ENCODE measurements at regions not wholly inside any gene's neighbourhood (a gene's known extent, or its start where the extent isn't known, plus 50 kb on each side); places are given as distances from the start of the nearest gene placed in this dataset.
"Not testable (repeated sequence)": the region's sequence is repeated elsewhere in the genome, so short reads cannot be mapped to it uniquely, and the experiment has no call there.

GRCh38 chr13:65343898-65344663, 1886.1 kb downstream of the PCDH9 start:
- H3K4me1 ChIP-seq (ENCODE audit: control insufficient read depth, insufficient read depth, low read length) = no peaks in the 10 kb centered on the region
- no peaks in the 10 kb centered on the region for H3K27me3 ChIP-seq (ENCODE audit: control insufficient read depth, insufficient read depth, low read length)
- no peaks in the 10 kb centered on the region for H3K9me3 ChIP-seq (ENCODE audit: control insufficient read depth, low read depth, low read length)
- 44% methylated on average over 1 of the region's 1 CpG for WGBS (ENCODE audit: insufficient coverage, low lambda C conversion rate)
- no peak overlapping the region for H3K27ac ChIP-seq (ENCODE audit: low read length)
- H3K36me3 ChIP-seq (ENCODE audit: control insufficient read depth, insufficient read depth, low read length) = no peaks in the 10 kb centered on the region
- no peak for DNase-seq
- no peak overlapping the region for H3K4me3 ChIP-seq (ENCODE audit: low read length)

- DNase-seq = no peak
- H3K36me3 ChIP-seq (ENCODE audit: control insufficient read depth, insufficient read depth, low read length) = no peaks in the 10 kb centered on the region
- no peaks in the 10 kb centered on the region for H3K4me1 ChIP-seq (ENCODE audit: control insufficient read depth, insufficient read depth, low read length)
- no peak overlapping the region for H3K27ac ChIP-seq (ENCODE audit: low read length)
- H3K9me3 ChIP-seq (ENCODE audit: control insufficient read depth, low read depth, low read length) = no peaks in the 10 kb centered on the region
- H3K27me3 ChIP-seq (ENCODE audit: control insufficient read depth, insufficient read depth, low read length) = no peaks in the 10 kb centered on the region
- no peak overlapping the region for H3K4me3 ChIP-seq (ENCODE audit: low read length)
These were observed 1887.4 kb downstream of the PCDH9 start for GRCh38 chr13:65342541-65343337.

DNA sequence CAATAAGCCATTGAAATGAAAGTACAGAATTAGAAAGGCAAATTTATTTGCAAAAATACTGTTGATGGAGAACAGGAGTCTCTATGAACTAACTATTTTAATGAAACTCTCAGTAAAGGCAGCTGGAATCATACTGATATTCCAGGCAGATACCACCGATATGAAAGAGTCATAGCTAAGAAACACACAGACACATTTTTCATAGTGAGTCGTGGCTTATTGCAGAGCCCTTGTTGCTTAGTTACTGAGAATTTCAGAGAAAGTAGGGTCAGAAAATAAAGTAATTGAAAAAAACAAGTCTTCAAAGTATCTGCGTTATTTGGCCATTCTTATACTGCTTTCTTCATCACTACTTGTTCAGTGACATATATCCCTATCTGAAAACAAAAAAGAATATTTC, 1890.9 kb downstream of the PCDH9 start:
- Histone ChIP-seq H3K27me3 (ENCODE audit: control insufficient read depth, insufficient read depth, low read length) (no peaks in the 10 kb centered on the region), H3K27ac (ENCODE audit: low read length) (no peak overlapping the region), H3K4me1 (ENCODE audit: control insufficient read depth, insufficient read depth, low read length) (no peaks in the 10 kb centered on the region), H3K36me3 (ENCODE audit: control insufficient read depth, insufficient read depth, low read length) (no peaks in the 10 kb centered on the region), H3K4me3 (ENCODE audit: low read length) (no peak overlapping the region), H3K9me3 (ENCODE audit: control insufficient read depth, low read depth, low read length) (no peaks in the 10 kb centered on the region)
- no CpG with 5 or more reads among the region's 3 CpGs for WGBS (ENCODE audit: insufficient coverage, low lambda C conversion rate)
- DNase-seq = no peak

DNA sequence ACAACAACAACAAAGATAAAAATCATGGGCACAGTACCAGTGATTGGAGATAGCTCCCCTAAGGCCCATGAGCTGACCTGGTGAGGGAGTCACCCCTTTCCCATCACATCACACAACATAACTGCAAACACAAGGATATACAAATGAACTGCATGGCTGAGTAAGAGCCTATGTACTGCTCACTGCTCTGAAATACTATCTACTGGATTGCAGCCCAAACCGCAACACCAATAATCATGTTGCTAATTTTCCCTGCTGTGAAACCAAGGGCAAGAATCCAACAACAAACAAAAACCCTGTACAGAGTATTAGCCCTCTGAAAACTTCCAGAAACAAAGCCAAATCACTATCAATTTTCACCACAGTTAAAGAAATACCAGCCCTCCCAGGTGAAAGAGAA, 1893.2 kb downstream of the PCDH9 start:
- Histone ChIP-seq H3K4me3 (ENCODE audit: low read length) (no peak overlapping the region), H3K27me3 (ENCODE audit: control insufficient read depth, insufficient read depth, low read length) (no peaks in the 10 kb centered on the region), H3K27ac (ENCODE audit: low read length) (no peak overlapping the region), H3K4me1 (ENCODE audit: control insufficient read depth, insufficient read depth, low read length) (no peaks in the 10 kb centered on the region), H3K36me3 (ENCODE audit: control insufficient read depth, insufficient read depth, low read length) (no peaks in the 10 kb centered on the region), H3K9me3 (ENCODE audit: control insufficient read depth, low read depth, low read length) (no peaks in the 10 kb centered on the region)
- DNase-seq = no peak
- no CpG with 5 or more reads among the region's 1 CpG for WGBS (ENCODE audit: insufficient coverage, low lambda C conversion rate)

DNA sequence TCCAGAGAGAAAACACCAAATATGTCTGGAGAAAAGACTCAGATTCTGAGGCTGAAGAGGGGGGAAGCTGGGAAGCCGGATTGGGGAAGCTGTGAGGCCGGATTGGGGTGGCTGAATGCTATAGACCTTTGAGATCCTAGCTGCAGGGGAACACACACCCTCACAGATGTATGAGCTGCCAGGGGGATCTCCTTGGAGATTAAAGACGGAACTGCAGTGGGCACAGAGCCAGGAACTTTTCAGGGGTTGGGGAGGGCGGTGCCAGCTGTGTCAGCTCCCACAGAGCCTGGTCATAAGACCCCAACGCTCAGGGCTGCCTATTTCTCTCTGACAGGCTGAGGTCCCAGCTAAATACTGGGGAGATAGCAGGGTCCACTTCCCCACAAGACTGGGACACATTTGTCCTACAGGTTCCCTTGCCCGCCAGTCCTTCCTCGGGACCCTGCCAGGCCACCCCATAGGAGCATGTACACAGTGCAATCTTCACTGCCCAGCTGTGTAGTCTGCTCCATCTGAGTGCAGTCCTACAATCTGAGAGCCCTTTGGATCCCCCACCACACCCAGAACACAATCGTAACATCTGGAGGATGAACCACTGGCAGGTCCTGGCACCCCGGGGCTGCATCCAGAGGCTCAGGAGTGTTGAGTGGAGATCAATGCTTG, 1893.9 kb downstream of the PCDH9 start:
- Histone ChIP-seq H3K4me1 (ENCODE audit: control insufficient read depth, insufficient read depth, low read length) (no peaks in the 10 kb centered on the region), H3K9me3 (ENCODE audit: control insufficient read depth, low read depth, low read length) (no peaks in the 10 kb centered on the region), H3K4me3 (ENCODE audit: low read length) (no peak overlapping the region), H3K27ac (ENCODE audit: low read length) (no peak overlapping the region), H3K27me3 (ENCODE audit: control insufficient read depth, insufficient read depth, low read length) (no peaks in the 10 kb centered on the region), H3K36me3 (ENCODE audit: control insufficient read depth, insufficient read depth, low read length) (no peaks in the 10 kb centered on the region)
- DNase-seq = no peak
- no CpG with 5 or more reads among the region's 9 CpGs for WGBS (ENCODE audit: insufficient coverage, low lambda C conversion rate)

GRCh38 chr13:65330691-65331090, 1899.4 kb downstream of the PCDH9 start:
- Histone ChIP-seq H3K36me3 (ENCODE audit: control insufficient read depth, insufficient read depth, low read length) (no peaks in the 10 kb centered on the region), H3K4me3 (ENCODE audit: low read length) (no peak overlapping the region), H3K27ac (ENCODE audit: low read length) (no peak overlapping the region), H3K9me3 (ENCODE audit: control insufficient read depth, low read depth, low read length) (no peaks in the 10 kb centered on the region), H3K27me3 (ENCODE audit: control insufficient read depth, insufficient read depth, low read length) (no peaks in the 10 kb centered on the region), H3K4me1 (ENCODE audit: control insufficient read depth, insufficient read depth, low read length) (no peaks in the 10 kb centered on the region)
- DNase-seq = no peak
- WGBS (ENCODE audit: insufficient coverage, low lambda C conversion rate) = no CpG with 5 or more reads among the region's 14 CpGs

DNA sequence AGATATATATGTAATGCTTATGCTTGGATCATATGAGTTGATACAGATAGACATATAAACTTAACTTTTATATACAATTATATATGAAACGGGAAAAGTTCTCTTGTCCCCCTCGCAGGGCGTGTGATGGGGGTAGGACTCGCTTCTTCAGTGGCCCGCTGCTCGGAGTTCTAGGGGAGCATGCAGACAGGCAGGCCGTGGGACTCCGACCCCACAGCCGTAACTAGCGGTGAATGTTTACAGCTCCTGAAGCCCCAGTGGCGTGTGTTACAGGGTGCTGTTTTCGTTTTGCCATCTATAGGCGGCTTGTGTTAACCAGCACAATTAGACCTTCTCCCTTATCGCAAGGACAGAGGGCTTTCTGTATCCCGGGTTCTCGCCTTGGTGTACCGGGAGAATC, 1899.8 kb downstream of the PCDH9 start:
- Histone ChIP-seq H3K27ac (ENCODE audit: low read length) (no peak overlapping the region), H3K36me3 (ENCODE audit: control insufficient read depth, insufficient read depth, low read length) (no peaks in the 10 kb centered on the region), H3K27me3 (ENCODE audit: control insufficient read depth, insufficient read depth, low read length) (no peaks in the 10 kb centered on the region), H3K4me3 (ENCODE audit: low read length) (no peak overlapping the region), H3K9me3 (ENCODE audit: control insufficient read depth, low read depth, low read length) (no peaks in the 10 kb centered on the region), H3K4me1 (ENCODE audit: control insufficient read depth, insufficient read depth, low read length) (no peaks in the 10 kb centered on the region)
- WGBS (ENCODE audit: insufficient coverage, low lambda C conversion rate) = 100% methylated on average over 2 of the region's 17 CpGs
- no peak for DNase-seq

GRCh38 chr13:65323192-65323591, 1906.9 kb downstream of the PCDH9 start:
- not testable (repeated sequence) for DNase-seq; H3K27ac ChIP-seq (ENCODE audit: low read length)

GRCh38 chr13:65321423-65321822, 1908.7 kb downstream of the PCDH9 start:
- H3K36me3 ChIP-seq (ENCODE audit: control insufficient read depth, insufficient read depth, low read length); H3K9me3 ChIP-seq (ENCODE audit: control insufficient read depth, low read depth, low read length); H3K27me3 ChIP-seq (ENCODE audit: control insufficient read depth, insufficient read depth, low read length); H3K4me3 ChIP-seq (ENCODE audit: low read length); DNase-seq; H3K4me1 ChIP-seq (ENCODE audit: control insufficient read depth, insufficient read depth, low read length); H3K27ac ChIP-seq (ENCODE audit: low read length): not testable (repeated sequence)
- WGBS (ENCODE audit: insufficient coverage, low lambda C conversion rate) = no CpG with 5 or more reads among the region's 2 CpGs

More at GRCh38 chr13:65323192-65323591, 1906.9 kb downstream of the PCDH9 start:
- H3K4me3 ChIP-seq (ENCODE audit: low read length); H3K27me3 ChIP-seq (ENCODE audit: control insufficient read depth, insufficient read depth, low read length); H3K4me1 ChIP-seq (ENCODE audit: control insufficient read depth, insufficient read depth, low read length); H3K36me3 ChIP-seq (ENCODE audit: control insufficient read depth, insufficient read depth, low read length); H3K9me3 ChIP-seq (ENCODE audit: control insufficient read depth, low read depth, low read length): not testable (repeated sequence)
- no CpG with 5 or more reads among the region's 15 CpGs for WGBS (ENCODE audit: insufficient coverage, low lambda C conversion rate)

DNA sequence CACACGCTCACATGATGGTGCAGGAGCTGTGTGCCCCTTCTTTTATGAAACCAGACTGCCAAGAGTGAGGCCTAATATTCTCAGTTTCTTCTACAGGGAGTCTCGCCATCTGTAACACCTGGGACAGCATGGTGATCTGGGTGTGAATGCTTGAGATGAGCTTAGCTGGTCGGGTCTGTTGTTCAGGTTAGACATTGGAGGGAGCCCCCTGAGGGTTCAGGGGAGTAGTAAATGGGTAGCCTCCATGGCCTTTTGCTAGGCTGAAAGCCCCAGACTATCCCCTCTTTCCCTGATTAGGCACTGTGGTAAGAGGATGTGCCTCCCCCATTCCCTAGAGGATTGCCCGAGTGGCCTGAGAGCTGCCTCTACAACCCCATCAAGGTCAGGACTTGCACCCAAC, 1916.1 kb downstream of the PCDH9 start:
- Histone ChIP-seq H3K36me3 (ENCODE audit: control insufficient read depth, insufficient read depth, low read length) (no peaks in the 10 kb centered on the region), H3K27me3 (ENCODE audit: control insufficient read depth, insufficient read depth, low read length) (no peaks in the 10 kb centered on the region), H3K4me1 (ENCODE audit: control insufficient read depth, insufficient read depth, low read length) (no peaks in the 10 kb centered on the region), H3K27ac (ENCODE audit: low read length) (no peak overlapping the region), H3K4me3 (ENCODE audit: low read length) (no peak overlapping the region), H3K9me3 (ENCODE audit: control insufficient read depth, low read depth, low read length) (peaks cover 7% of the 10 kb centered on the region)
- no peak for DNase-seq
- no CpG with 5 or more reads among the region's 4 CpGs for WGBS (ENCODE audit: insufficient coverage, low lambda C conversion rate)
